ENCODE measurements at regions not wholly inside any gene's neighbourhood (a gene's known extent, or its start where the extent isn't known, plus 50 kb on each side); places are given as distances from the start of the nearest gene placed in this dataset.

- no peak for ATAC-seq (ENCODE audit: insufficient number of reproducible peaks, low FRiP score, low read depth)
- H3K4me1 ChIP-seq (ENCODE audit: control insufficient read depth in 1 of 2, low read depth in 2 of 2), result no peaks in the 10 kb centered on the region
- no peak for TF ChIP-seq CTCF (IDR thresholded peaks at IDR 0.05)
These were observed 554.3 kb downstream of the TYW1 start for GRCh38 chr7:67550801-67551436.

GRCh38 chr7:67552738-67553137, 556.1 kb downstream of the TYW1 start:
- ATAC-seq (ENCODE audit: insufficient number of reproducible peaks, low FRiP score, low read depth), result no peak
- no peaks in the 10 kb centered on the region for H3K27me3 ChIP-seq (replicated peaks; ENCODE audit: insufficient read depth)

More at GRCh38 chr7:67550801-67551436, 554.3 kb downstream of the TYW1 start:
- no peak overlapping the region for H3K27ac ChIP-seq
- H3K36me3 ChIP-seq, result no peaks in the 10 kb centered on the region
- no peak for DNase-seq (ENCODE audit: low spot score)
- H3K4me3 ChIP-seq, result no peak overlapping the region
- H3K27me3 ChIP-seq (replicated peaks; ENCODE audit: insufficient read depth), result no peaks in the 10 kb centered on the region
- H3K9me3 ChIP-seq, result no peaks in the 10 kb centered on the region

GRCh38 chr7:67553378-67553777, 556.7 kb downstream of the TYW1 start:
- DNase-seq (ENCODE audit: low spot score) (no peak), ATAC-seq (ENCODE audit: insufficient number of reproducible peaks, low FRiP score, low read depth) (no peak)
- no peaks in the 10 kb centered on the region for H3K4me1 ChIP-seq (ENCODE audit: control insufficient read depth in 1 of 2, low read depth in 2 of 2)
- no peaks in the 10 kb centered on the region for H3K36me3 ChIP-seq
- H3K9me3 ChIP-seq, result no peaks in the 10 kb centered on the region
- H3K27me3 ChIP-seq (replicated peaks; ENCODE audit: insufficient read depth), result no peaks in the 10 kb centered on the region
- H3K27ac ChIP-seq, result no peak overlapping the region
- H3K4me3 ChIP-seq, result no peak overlapping the region
- TF ChIP-seq CTCF (IDR thresholded peaks at IDR 0.05), result no peak

More at GRCh38 chr7:67552738-67553137, 556.1 kb downstream of the TYW1 start:
- H3K9me3 ChIP-seq, result no peaks in the 10 kb centered on the region
- H3K27ac ChIP-seq, result no peak overlapping the region
- no peak for TF ChIP-seq CTCF (IDR thresholded peaks at IDR 0.05)
- H3K4me1 ChIP-seq (ENCODE audit: control insufficient read depth in 1 of 2, low read depth in 2 of 2), result no peaks in the 10 kb centered on the region
- no peaks in the 10 kb centered on the region for H3K36me3 ChIP-seq
- H3K4me3 ChIP-seq, result no peak overlapping the region
- no peak for DNase-seq (ENCODE audit: low spot score)

- Histone ChIP-seq H3K27ac (no peak overlapping the region), H3K4me1 (ENCODE audit: control insufficient read depth in 1 of 2, low read depth in 2 of 2) (no peaks in the 10 kb centered on the region), H3K4me3 (no peak overlapping the region), H3K9me3 (no peaks in the 10 kb centered on the region), H3K36me3 (no peaks in the 10 kb centered on the region), H3K27me3 (replicated peaks; ENCODE audit: insufficient read depth) (no peaks in the 10 kb centered on the region)
- ATAC-seq (ENCODE audit: insufficient number of reproducible peaks, low FRiP score, low read depth) (no peak), DNase-seq (ENCODE audit: low spot score) (no peak)
- no peak for TF ChIP-seq CTCF (IDR thresholded peaks at IDR 0.05)
These were observed 558.4 kb downstream of the TYW1 start for GRCh38 chr7:67554986-67555385.

- Histone ChIP-seq H3K27ac (no peak overlapping the region), H3K4me3 (no peak overlapping the region), H3K9me3 (no peaks in the 10 kb centered on the region), H3K4me1 (ENCODE audit: control insufficient read depth in 1 of 2, low read depth in 2 of 2) (no peaks in the 10 kb centered on the region), H3K36me3 (no peaks in the 10 kb centered on the region), H3K27me3 (replicated peaks; ENCODE audit: insufficient read depth) (no peaks in the 10 kb centered on the region)
- TF ChIP-seq CTCF (IDR thresholded peaks at IDR 0.05), result no peak
- no peak for ATAC-seq (ENCODE audit: insufficient number of reproducible peaks, low FRiP score, low read depth)
- no peak for DNase-seq (ENCODE audit: low spot score)
These were observed 568.3 kb downstream of the TYW1 start for GRCh38 chr7:67564959-67565358.
